Activated CD8-positive, alpha-beta memory T cell treated with anti-CD3 and anti-CD28 coated beads for 4 hours (primary cell): ENCODE measurements at regions not wholly inside any gene's neighbourhood (a gene's known extent, or its start where the extent isn't known, plus 50 kb on each side); places are given as distances from the start of the nearest gene placed in this dataset.

Experiments
- DNase-seq, 2 donors: peaks; one replicate each; pipeline ENCODE4 v3.0.0-alpha.2; 2020; ENCODE audit warnings: low read depth in 2 of 2

DNA sequence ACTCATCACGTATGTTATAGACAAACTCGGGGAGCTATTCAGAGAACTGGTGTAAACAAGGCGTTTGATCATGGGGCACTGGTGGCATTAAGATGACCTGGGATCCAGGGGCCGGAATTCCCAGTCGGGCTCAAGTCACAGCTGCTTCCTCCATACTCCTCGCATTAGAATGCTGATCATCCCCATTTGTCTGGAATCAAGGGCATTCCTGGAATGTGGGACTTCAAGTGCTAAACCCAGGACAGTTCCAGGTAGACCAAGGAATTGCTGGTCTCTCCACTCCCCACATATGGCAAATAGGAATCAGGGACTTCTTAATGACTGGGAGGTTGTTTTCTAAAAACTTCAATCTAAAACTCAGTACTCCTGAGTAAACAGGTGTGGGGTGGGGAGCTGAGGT lies 355.7 kb upstream of the RAB6C start:
- no peak for DNase-seq

DNA sequence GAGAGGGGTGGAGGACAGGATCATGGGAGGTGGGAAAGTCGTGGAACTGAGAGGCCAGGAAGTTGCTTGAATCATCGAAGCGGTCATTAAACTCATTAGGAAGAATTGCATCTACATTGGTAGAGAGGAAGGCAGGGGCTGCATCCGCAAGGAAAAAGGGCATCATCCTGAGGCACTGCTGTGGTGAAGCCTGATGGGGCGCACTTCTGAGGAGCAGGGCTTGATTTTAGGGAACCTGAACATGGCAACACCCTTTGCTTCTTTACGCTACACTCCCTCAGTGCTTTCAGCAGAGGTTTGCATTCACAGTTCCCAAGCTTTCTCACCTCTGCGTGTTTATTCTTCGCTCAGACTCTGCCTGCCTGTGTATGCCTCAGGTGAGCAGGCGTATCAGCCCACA lies 352.0 kb upstream of the RAB6C start:
- no peak for DNase-seq

DNA sequence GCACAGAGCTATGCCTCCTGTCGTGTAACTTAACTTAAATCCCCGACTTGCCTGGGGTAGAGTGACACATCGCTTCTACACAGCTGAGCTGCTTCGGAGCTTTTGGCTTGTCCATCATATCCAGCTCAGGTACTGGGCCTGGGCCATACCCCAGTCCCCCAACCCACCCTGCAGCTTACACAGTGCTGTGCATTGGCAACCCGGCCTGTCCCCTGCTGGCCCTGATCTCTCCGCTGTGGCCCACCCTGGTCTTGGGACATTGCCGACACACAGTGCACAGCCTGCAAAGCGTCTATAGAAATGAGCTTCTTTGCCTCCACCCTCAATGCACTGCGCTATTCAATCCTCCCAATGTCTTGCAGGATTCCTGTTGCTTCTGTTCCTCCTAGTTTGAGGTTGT lies 342.8 kb upstream of the RAB6C start:
- DNase-seq, result no peak

DNA sequence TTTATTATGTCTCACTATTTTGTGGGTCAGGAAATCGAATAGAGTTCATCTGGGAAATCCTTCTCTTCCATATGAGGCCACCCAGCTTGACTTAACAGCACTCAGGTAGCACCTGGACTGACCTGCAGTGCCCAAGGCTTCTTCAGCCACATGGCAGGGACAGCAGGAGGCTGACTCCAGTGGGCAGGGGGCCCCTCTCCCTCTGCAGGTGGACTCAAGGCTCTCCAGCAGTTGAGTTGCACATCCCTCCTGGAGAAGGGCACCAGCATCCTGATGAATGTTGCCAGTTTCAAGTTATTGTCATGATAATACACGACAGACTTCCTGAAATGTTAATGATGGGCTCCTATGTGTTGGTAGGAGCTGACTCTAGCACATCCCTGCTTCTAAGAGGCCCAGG lies 338.1 kb upstream of the RAB6C start:
- no peak for DNase-seq

DNA sequence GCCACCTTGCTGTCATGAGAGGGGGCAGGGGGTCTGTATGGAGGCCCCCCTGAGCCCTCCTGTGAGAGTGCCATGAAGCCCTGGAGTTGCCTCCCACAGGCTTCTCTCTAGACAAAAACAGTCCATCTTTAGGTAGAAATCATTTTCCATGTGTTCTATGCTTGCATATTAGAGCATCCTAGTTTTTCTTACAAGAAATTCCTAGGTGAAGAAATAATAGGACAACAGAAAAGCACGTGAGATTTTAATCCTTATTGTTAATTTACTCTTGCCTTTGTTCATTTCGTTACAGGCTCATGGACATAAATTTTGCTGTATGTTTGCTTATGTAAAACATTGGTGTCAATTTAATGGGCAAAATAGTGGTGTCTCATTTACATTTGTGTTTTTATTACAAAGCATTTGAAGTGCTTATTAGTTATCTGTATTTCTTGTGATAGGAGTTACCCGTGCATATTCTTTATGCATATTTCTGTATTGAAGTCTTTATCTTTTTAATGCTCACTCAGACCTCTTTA lies 336.9 kb upstream of the RAB6C start:
- no peak for DNase-seq

DNA sequence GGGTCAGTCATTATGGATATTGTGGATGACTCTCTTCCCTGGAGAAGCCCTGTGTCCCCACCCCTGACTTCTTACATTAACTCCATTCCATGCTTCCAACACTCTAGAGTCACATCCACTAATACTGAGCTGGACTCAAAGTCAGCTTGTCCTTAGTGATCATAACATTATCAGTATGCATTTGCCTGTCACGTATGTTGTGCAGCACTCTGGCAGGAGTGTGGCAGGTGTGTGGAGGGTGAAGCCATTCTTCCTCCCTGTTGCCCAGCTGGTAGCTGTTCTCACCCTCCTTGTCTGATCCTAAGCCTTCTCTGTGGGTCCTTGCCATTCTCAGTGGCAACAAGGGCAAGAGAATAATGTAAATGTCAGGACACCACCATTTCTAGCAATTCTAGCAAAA lies 334.1 kb upstream of the RAB6C start:
- DNase-seq, result no peak

DNA sequence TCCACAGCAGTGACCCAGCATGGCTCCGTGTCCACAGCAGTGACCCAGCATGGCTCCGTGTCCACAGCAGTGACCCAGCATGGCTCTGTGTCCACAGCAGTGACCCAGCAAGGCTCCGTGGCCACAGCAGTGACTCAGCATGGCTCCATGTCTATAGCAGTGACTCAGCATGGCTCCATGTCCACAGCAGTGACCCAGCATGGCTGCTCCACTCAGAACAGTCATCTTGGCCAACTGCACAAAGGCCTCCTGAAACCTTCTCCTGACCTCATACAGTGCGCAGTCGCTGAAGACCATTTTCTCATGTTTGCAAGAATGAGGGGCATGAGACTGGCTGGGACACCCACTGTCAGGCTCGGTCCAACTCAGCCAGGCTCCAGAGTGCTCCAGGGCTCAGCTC lies 333.4 kb upstream of the RAB6C start:
- no peak for DNase-seq

DNA sequence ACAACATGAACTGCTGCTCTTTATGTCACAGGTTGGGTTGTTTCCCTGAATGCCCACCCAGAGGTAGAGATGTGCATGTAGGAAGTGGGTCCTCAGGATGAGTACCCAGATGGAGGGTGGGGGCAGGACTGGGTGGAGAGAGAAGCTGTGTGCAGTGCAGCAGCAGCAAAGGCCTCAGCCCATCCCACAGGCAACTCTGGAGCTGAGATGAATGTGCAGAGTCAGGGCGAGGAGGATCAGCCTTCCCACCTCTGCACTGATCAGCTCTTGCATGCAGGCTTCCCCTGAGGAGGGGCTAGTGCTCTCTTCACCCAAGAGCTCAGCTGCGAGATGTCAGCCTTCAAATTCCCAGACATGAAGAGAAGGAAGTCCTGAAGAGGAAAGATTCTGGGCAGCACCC lies 326.2 kb upstream of the RAB6C start:
- DNase-seq, result no peak

DNA sequence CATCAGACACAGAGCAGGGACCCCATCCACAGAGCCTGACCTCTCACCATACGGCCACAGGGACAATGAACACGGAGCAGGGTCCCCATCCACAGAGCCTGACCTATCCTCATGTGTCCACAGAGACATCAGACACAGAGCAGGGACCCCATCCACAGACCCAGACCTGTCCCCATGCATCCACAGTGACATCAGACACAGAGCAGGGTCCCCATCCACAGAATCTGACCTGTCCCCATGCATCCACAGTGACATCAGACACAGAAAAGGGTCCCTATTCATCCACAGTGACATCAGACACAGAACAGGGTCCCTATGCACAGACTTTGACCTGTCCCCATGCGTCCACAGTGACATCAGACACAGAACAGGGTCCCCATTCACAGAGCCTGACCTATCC lies 325.1 kb upstream of the RAB6C start:
- DNase-seq, result no peak

DNA sequence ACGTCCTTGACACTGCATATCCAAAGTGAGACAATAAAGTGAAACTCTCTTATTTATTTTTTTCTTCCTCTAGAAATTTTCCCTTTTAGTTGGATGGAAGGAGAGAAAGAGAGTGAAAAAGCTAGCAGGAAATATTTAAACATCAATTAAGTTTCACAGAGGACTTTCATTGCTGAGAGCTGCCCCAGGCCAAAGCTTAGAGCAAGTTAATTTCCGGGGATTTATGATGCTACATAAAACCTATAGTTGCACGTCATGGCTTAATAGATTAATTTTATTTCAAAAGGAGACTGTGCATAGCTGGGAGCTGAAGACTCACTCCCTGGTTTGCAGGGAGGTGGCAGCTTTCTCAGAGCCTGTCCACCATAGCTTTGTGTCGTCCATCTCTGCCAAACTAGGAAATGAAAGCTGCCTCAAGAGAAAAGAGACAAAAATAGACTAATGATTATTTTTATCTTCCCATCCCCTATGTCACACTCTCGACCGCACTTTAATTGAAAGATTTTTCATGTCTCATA lies 323.3 kb upstream of the RAB6C start:
- no peak for DNase-seq

DNA sequence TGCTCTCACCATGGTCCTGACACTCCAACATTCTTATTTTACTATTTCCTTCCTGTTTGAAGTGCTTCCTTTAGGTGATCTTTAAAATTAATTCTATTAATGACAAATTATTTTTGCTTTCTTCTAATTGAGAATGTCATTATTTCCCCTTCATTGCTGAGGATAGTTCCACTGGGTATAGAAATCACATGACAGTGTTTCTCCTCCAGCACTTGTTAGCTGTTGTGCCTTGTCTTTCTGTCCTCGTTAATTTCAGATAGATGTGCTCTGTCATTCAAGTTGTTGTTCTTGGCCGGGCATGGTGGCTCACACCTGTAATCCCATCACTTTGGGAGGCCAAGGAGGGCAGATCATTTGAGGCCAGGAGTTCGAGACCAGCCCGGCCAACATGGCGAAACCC lies 321.0 kb upstream of the RAB6C start:
- DNase-seq, result no peak

DNA sequence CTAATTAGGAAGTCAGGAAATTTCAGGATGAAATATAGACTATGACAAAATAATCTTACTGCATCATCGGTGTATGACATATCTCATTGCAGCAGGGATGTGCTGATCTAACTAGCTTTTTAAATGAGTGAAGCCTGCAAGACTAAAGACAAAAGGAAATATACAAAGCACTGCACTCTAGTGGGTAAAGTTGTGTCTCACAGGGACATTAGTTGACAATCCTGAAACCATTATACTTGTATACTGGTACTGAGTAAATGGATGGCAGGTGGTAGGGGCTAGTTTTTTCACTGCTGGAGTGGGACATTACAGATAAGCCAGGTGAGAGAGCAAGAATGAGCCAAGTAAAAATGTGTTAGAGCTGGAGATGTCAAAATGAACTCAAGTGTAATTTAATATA lies 317.5 kb upstream of the RAB6C start:
- no peak for DNase-seq

DNA sequence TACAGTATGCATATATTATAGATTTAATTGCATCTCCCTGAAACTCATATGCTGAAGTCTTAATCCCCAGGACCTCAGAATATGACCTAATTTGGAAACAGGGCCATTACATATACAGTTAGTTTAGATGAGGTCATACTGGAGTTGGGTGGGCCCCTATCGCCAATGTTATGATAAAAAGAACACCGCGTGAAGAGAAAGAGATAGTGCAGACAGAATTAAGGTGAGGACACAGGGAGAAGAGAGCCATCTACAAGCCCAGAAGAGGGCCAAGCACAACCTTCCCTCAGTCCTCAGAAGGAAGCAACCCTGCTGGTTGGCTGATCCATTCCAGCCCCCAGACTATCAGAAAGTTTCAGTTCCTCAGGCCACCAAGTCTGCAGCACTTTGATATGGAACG lies 311.9 kb upstream of the RAB6C start:
- DNase-seq, result no peak

DNA sequence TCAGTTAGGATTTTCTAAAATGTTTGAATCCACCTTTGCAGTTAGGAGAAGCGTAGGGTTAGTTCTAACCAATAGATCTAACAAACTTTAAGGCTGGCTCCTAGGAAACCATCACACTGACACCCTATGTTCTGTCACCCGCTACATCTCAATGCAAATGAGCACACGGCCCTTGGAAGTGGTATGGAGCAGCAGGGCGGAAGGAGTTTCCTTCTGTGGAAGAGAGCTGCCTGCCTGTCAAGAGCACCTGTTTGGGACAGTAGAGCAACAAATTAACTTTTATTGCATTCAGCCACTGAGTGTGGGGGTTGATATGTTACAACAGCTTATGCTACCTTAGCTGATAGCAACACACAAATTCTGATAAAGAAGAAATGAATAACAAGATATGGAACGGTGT lies 306.9 kb upstream of the RAB6C start:
- DNase-seq, result no peak

DNA sequence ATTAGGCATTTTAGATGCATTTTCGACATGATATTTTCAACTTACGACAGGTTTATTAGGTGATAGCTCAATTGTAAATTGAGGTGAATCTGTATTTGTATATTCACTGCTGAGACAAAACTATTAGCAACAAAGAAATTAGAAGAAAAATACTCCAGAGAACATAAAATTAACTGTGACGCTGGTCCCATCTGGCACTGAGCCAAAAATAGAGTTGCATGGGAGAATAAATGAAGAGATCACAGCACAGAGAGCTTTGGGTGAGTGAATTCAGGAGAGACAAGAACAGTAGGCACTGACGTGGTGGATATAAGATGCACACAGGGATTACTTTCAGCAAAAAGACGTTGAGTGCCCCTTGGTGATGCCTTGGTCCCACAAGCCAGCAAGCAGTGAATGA lies 306.2 kb upstream of the RAB6C start:
- DNase-seq, result no peak

DNA sequence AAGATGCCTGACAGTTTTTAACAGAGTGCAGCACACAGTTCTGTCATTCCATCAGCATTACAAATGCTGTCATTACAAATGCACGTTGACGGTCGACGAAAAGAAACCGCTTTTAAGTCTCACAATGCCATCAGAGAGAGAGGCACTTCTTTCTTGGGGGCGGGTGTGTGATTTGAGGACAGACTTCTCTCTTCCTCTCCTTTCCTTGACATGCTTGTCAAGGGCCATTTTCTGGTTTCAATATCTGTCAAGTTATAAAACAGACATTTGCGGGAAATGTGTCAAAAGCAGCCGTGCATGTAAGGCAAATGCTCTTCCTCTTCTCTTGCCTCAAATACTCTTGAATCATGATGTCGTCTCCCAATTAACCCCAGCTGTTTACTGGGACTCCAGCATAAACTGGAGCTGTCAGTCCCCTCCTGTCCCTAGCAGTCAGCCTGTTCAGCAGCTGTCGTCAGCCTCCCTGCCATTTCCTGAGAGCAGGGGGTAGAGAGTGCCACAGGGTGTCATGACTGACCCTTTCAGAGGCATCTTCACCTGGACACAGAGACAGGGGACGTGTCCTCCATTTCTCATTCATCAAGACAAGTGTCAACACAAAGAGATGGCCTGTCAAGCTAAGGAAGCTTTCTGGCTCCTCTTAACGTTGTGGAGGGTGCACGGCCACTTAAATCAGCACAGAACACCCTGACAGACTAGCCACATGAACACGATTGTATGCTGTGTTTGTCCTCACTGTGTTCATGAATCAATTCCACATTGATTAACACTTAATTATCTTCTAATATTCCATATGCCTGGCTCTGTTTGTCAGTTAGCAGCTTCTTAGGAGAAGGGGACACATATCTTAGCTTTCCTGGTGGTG lies 305.4 kb upstream of the RAB6C start:
- DNase-seq, result no peak

DNA sequence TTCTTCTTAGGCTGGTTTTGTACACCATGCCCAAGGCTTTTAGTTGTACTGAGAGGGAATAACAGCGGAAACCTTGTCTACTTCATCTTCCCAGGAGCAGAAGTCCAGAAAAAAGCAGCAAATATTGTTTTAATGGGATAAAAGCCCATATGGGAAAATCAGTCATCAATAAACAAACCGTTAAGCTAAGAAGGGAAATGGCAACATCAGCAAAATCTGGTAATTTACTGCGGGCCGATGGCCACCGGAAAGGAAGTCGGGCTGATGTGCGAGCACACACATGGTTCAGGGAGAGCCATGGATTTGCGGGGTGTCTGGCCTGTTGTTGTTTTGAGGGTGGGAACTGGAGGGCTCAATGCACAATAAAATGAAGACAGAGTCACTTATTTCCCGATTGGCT lies 300.7 kb upstream of the RAB6C start:
- DNase-seq, result no peak

DNA sequence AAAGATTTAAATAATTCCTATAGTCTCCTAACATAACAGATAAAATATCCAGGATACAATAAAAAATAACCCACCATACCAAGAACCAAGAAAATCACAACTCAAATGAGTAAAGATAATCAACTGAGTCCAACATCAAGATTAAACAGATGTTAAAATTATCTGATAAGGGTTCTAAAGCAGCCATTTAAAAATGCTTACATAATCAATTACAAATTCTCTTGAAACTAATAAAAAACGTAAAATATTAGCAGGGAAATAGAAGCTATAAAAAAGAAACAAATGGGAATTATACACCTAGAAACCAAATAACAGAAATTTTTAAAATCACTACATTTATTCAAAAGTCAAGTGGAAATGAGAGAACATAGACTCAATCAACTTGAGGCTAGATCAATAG lies 297.7 kb upstream of the RAB6C start:
- DNase-seq, result no peak

DNA sequence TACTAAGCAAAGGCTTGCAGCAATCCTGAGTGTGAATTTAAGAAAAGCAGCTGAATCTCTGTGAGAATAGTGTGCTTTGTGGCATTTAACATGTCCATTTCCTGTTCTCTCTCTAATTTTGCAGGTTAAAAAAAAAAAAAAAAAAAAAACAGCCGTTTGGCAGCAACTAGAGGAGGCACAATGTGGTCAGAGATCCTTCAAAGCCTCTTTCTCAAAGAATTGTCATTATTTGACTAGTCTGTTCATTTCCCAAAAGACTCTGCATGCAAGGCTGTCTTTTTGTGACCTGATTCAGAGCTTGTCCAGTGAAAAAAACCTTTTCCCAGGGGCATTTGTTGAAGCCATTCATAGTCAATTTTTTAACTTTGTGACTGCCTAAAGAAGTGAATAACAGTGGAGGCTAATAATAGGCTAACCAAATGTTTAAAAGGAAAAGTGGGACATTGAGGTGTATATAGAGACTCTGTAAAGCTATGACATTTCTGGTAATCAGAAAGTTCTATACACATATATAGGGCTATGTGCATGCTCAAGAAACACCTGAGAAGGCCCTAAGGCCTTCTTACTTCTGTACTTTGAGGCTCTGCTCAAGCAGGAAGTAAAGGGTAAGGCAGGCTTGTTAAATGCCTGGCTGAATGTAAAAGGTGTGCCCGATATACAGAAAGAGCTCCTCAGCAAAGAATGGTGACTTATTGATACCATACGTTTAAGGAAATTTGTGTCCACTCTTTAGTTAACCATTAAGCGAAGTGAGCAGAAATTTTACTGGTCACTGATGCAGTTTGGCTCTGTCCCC lies 289.6 kb upstream of the RAB6C start:
- DNase-seq, result no peak

DNA sequence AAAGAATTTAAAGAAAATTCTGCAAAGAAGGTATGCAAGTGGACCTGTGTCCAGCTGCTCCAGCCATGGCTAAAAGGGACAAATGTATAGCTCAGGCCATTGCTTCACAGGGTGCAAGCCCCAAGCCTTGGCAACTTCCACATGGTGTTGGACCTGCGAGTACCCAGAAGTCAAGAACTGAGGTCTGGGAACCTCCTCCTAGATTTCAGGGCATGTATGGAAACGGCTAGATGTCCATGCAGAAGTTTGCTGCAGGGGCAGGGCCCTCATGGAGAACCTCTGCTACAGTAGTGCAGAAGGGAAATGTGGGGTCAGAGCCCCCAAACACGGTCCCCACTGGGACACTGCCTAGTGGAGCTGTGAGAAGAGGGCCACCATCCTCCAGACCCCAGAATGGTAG lies 284.0 kb upstream of the RAB6C start:
- no peak for DNase-seq

DNA sequence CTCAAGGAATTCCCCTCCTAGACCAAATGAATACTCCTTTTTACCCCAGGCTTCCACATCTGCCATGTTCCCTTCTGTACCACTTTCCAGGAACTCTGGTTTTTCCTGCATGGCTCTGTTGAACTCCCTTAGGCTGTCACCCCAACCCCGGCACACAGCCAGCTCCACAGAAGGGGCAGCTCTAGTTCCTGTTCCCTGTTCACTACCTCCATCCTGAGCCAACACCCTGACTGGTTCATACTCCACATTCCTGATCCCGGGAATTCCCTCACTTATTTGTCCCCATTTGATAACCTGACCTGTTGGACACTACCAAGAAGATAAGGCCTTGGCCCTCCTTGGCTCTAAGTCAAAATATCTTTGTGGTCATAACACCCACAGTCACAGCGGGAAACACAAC lies 280.9 kb upstream of the RAB6C start:
- no peak for DNase-seq

DNA sequence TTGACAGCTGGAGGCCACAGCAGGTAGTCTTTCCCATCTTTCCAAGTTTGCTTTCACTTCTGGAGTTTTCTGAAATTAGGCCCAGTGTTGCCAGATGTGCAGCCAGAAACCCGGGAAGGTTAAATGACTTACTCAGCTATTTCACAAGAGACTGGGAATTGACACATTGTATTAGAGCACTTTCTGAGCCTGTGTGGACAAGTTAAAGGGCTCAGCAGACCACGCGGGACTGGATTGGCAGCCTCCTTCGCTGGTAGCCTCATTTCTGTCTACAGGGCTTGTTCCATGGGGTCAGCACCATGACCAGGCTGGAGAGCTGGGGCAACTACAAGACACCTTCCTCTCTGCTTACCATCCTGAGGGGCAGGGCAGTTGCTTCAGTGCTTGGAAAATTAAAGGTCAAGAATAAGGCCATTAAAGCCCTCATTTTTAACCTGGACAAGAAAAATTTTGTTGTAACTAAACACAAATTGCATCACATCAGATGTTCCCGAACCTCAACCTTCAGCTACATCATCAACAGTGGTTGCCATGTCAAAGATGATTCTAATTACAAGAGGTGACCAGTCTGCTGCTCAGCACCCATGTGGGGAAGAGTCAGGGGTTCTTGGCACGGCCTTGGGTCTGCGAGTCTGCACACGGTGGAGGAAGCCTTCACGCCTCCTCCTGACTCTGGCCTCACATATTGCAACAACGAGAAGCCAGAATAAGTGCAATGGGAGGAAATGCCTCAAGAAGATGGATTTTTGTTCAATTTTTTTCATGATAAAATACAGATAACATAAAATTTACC lies 279.5 kb upstream of the RAB6C start:
- DNase-seq, result no peak
